Kasumi-1 (cell line): ENCODE measurements at regions not wholly inside any gene's neighbourhood (a gene's known extent, or its start where the extent isn't known, plus 50 kb on each side); places are given as distances from the start of the nearest gene placed in this dataset.

Experiments used
- DNase-seq, 2 experiments: peaks; one replicate each; lab custom pipeline; 2025; lab: John Stamatoyannopoulos, UW

DNA sequence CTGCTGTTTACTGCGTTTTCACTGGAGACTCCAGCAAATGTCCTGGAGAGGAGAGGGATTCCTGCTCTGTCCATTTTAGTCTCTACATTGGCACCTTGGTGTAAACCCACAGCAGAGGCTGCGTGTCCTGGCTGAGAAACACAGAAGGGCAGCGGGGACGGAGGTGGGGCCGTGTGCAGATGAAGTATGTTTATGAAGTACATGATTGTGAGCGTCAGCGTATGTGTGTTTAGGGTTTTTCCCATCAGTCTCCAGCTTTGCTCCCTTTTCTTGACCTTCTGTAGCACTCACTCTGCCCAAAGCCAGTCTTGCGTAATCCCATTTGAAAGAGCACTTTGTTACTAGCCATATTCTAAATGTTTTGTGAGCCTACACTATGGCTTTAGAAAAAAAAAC, 750.7 kb upstream of the SORCS1 start:
- no peak for DNase-seq

DNA sequence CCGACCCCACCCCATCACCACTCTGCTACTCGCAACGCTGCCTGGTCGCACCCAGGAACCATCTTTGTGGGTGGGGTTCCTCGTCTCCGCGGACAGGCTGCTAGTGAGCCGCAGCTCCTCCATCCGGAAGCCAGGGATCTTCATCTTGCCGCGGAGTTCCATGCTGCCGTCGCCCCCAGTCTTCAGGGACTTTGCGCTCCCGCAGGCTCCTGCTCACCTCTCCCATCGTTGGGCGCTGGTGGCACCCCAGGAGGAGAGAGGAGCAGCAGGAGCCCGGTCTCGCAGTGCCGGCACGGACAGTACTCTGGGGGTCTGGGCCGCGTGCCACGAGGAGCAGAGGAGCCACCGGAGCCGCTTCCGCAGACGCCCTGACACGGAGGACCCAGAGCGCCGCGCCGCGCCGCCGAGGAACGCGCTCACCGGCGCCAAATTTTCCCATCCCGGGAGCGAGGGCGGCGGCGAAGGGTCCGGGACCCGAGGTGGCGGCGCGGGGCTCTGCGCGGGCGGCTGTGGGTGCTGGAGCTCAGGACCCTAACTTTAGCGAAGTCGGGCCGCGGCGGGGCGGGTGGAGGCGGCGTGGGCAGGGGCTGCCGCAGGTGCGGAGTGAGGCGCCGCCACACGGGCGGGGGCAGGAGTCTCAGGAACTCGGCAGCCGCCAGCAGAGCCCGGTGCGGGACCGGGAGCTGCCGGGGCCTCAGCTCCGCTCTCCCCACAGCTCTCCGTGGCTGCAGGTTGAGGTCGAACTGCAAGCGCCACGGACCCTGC, 750.1 kb upstream of the SORCS1 start:
- DNase-seq = no peak

DNA sequence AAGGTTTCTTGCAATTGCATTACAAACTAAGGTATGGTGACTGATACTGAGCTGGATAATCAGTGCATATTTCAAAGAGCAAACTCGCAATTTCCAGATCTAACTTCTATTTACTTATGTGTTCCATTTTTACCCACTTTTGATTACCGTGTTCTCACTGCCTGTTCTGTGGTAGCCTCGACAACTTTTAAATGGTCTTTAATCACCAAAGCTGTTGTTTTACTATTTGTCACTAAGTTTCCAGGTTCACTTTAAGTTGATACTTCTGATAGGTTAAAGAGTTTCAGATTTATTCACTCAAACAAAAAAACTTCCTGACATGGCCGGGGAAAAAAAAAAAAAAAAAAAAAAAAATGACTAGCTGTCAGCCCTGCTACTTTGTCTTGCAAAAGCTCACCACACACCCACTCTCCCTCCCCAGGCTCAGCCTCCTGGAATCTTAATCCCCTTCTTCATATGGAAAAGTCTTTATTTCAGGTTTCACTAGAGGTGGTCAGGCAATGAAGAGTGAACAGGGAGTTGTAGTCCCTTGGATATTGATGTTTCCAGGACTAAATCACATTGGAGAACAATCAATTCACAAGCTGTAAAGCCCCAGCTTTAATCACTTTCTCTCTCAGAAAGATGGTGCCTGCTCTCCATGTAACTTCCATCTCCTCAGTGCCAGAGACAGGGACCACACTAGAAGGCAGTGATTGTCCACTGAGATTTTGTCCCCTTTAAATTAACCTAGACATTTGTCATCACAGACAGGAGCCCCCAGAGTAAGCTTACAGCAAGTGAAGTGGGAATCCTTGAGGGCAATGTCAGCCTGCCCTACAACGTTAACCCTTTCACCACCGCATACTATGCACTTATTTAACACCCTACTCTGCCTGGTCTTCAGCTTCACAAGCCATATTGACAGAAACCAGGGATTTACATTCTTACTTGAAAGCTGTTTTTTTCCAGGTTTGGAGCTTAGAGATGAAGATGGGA, 749.1 kb upstream of the SORCS1 start:
- no peak for DNase-seq

DNA sequence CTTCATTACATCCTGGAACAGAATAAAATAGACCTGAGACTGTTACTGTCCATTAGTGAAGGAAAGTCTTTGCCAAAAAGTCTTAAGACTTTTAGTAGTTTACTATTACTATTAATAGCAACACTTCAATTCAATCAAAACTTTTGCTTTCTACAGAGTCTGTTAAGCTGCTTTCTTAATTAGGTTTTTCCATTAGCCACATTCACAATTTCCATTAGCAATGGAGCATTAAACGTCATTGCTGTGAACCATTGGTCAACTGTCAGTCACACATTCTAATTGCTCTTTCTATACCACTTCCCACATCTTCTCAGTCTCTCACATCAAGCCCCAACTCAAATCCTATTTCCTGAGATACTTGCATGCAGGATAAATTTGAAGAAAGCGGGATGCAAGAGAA, 736.6 kb upstream of the SORCS1 start:
- DNase-seq = no peak

DNA sequence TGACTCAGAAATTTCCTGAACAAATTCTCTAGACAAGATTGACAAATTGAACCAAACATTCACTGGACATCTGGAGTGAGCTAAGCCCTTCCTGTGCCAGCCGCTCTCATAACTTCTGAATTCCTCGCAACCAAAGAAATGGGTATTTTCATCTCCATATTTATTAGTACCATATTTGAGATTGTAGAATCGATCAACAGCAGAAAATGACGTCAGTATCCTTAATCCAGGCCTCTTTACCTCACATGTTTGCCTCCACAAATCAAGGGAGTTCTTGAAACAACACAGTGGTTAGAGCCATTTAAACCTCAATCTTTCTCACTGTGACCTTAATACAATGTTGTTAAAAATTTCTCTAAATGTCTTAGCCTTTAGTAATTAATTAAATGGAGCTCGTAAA, 735.6 kb upstream of the SORCS1 start:
- DNase-seq = no peak

DNA sequence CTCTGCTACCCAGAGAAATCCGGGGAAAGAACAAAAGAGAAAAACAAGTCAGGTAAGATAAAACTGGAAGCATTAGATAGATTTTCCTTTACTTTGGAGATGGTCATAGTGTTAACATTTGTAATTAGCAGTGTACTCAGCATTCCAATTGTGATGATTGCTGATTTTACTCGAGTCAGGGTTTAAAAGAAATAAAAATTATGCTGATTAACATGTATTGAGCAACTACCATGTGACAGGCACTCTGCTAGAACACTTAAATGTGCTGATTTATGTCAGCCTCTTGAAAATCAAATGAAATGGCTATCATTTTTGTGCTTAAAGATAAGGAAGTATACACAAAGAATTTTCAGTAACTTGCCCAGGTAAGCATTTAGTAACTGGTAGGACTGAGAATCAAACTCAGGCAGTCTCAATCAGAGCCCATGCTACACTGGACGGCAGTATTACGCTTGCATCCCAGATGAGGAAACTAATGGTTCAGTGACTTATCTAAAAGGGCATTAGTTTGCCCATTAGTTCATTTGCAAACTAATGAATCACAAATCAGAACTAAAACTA, 735.1 kb upstream of the SORCS1 start:
- no peak for DNase-seq

DNA sequence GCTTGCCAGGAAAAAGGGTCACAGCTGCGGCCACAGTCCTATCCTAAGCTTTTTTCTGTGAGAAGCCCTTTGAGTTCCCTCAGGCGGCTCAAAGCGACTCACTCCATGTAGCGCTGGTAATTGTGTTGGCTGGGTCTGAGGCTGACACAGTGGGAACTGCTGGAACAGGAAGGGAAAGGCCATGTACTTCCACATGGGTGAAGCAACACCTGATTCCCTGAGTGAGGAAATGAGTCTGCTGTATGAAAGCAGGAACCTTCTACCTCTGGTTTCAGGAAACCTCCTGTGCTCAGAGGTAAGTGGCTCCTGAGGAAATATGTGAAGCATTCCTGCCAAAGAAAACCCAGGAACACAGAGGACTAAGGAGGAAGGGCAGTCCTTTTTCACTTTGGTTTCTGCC, 734.6 kb upstream of the SORCS1 start:
- no peak for DNase-seq

DNA sequence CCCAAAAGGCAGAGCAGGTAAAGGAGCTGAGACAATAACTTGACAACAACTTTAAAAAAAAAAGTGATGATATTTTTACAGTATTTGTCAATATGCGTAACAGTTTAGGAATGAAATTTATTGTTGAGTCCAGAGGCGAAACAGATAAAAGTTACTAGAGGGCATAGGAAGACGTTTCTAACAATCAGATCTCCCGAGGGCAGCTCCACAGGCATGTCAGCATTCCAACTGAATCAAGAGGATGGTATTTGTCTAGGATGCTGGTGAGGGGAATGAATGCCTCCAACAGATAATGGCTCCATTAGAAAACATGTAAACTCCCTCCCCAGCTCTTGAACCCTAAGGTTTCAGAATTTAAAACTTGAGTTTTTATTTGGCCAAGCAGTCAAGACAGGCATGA, 733.9 kb upstream of the SORCS1 start:
- no peak for DNase-seq

DNA sequence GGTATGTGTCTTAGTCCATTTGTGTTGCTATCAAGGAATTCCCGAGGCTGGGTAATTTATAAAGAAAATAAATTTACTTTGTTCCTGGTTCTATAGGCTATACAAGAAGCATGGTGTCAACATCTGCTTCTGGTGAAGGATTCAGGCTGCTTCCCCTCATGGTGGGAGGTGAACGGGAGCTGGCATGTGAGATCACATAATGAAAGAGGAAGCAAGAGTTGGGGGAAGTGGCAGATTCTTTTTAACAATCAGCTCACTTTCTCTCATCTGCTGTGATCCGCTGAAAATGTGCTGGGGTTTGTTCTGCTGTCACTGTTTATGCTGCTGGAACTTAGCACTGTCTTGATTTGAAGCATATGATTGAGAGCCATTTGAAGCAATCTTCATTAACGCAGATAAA, 730.0 kb upstream of the SORCS1 start:
- DNase-seq = peak; percentile 34 to 37

DNA sequence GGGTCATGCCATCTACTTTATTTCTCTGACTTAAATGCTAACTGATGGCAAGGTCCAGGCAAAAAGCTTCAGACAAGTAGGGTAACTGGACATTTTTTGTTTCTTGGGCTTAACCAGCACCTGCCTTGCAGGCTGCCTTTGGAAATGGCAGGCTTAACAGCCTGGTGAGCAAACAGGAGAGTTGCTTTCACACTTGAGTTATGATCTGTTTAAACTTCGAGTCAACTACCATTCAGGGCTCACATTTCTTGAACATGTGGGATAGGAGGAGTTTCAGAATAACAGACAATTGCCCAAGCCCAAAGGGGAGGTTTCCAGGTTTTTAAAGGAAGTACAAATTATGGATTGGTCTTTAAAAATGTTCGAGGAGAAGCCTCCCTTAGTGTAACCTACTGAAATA, 724.6 kb upstream of the SORCS1 start:
- no peak for DNase-seq

DNA sequence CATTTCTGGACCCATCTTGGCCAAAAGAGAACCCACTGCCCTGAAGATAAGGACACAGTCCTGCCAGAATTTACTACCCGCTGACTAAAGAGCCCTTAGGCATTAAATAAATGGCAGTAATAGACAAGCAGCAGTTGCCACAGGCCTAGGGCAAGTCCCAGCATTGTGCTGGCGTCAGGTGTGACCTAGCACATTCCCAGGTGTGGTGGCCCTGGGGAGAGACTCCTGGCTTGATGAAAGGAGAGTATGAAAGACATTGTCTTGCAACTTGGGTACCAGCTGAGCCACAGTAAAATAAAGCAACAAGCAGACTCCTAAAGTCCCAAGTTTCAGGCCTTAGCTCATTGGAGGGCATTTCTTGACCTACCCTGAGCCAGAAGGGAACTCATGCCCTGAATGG, 715.7 kb upstream of the SORCS1 start:
- DNase-seq = no peak

DNA sequence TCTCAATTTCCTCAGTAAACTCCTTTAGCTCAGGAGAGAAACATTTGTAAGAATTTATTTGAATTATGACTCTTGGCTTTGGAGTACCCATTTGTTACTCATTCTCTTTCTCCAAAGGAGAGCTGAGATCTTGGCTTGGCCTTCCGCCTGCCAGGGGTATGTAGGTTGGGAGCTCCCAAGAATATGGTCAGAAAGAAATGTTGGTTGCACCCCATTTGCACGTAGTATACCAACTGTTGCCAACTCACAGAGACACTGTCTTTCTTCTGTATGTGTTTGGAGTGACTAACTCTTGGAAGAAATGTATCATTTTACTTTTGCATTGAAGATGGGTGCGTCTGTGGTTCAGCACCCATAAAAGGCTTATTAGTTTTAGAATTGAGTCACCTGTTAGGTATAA, 708.5 kb upstream of the SORCS1 start:
- DNase-seq = no peak

DNA sequence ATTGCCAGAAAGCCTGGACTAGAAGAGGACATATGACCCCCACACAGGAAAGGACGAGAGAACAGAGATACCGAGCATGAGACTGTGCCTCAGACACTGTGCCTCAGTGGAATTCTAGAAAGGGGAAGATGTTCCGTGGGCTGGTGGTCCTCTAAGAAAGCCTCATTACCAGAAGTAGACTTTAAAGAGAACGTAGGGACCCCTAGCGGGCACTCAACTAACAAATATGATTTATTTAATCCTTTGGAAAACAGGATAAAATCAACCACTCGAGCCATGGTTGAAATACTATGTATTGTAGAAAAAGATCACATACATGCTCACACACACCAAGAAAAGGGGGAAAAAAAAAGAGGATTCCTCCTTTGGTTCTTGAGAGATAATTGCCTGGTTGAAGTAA, 701.2 kb upstream of the SORCS1 start:
- DNase-seq = no peak

DNA sequence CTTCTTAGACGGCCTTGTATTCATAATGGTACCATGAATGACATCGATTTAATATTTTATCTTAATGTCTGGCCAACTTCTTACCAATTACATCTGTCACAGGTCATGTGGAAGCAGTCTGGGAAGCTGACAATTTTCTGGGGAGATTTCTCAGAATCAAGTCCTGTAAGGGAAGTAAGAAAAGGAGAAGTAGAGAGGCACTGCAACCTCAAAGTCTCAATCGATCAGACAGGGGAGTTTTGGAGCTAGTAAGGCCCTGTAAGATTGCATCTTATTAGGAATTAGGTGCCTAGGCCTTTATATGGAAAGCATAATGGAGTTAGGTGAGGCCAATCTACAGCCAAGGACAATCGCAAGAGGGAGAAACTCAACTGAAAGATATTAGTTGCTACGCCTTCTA, 694.6 kb upstream of the SORCS1 start:
- DNase-seq = peak; percentile 42 to 44

DNA sequence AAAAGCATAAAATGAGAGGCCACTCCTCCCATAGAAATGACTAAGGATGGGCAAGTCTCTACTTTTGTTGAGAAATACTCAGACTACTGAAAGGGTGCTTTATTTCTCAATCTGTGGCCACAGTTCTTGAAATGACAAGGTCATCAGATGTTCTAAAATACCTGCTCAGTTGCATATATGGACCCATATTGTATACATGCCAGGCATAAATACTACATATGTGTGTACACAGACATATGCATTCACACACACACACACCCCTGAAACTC, 691.5 kb upstream of the SORCS1 start:
- no peak for DNase-seq

DNA sequence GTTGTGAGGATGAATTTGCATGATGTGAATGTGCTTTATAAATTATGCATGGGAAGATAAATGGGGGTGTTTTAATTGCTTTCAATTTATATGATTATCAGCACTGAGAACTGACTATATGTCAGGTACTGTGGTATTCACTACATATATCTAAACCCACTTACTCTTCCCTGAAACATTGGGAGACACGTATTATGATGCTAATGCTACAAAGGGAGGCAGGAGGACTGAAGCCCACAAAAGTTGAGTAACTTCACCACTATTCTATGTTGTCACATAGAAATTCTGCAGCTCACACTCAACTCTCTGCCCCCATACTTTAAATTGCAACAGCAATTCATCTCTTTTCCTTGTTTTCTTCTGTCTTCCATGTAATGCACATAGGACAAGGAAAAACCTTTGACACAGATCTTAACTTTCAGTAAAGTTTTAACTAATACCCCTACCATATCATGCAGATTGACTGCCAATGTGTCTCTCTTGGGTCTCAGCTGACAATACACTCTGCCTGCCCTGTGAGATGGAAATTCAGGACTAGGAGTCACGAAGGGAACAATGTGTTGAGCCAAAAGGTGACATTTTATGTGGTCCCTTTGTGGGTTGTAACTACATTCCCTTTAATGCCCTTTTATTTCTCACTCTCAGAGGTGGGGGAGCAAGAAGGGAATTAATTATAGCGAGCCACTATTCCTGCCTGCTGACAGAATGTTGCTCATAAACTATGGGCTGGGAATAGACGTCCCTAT, 691.0 kb upstream of the SORCS1 start:
- no peak for DNase-seq

DNA sequence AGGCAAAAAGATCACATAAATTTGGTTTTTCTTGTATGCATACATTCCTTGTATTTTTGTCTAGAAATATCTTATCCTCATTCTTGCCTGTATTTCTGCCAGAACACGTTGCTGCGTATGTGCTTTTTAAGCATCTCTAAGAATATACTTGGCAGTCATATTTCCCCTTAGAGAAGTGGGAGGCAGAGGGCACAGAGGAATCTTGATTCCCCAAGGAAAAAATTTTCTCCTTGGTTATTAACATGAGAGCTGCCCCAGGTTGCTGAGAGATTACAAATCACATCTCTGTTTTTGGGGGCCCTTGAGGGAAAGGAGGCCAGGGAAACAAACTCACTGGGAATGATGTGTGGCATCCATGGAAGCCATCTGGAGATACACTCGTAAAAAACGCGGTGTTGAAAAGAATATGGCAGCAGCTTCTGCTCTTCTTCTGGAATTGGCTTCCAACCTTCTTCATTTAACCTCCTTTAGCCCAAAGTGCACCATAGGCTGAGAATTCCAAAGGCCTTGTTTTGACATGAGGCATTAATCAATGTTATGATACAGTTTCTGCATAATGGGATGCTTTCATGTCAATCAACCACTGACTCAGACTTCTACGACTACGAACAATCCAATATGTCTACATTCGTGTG, 684.3 kb upstream of the SORCS1 start:
- DNase-seq = no peak

DNA sequence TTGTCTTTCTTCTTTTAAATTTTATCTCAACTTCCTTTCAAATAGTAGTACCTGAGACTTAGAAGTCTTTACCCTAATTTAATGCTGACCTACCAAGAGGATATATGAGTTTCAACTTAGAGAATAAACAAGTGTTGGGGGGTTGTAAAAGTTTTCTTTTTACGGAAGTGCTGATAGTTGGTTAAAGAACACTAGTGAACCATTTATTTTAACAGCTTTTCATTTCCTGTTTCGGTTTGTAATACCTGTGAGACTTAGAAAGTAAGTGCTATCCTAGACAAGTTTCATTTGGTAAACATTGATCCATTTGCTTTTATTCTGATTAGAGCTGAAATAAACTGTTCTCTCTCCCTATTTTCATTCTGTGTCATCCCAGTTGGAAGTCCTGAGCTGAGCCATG, 683.1 kb upstream of the SORCS1 start:
- DNase-seq = no peak

DNA sequence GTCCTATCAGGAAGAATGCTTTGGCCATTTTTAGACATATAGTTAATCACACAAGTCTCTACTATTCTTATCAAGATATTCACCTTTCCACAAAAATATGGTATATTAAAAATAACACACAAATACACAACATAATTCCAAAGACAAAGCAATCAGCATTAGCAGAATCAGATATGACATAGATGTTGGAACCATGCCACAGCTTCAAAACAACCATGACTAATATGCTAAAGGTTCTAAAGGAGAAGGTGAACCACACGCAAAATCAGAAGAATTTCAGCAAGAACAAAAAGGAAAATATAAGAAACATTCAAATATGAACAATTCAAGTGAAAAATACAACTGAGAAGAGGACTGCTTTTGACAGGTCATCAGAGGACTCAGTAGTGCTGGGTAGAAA, 670.2 kb upstream of the SORCS1 start:
- no peak for DNase-seq

DNA sequence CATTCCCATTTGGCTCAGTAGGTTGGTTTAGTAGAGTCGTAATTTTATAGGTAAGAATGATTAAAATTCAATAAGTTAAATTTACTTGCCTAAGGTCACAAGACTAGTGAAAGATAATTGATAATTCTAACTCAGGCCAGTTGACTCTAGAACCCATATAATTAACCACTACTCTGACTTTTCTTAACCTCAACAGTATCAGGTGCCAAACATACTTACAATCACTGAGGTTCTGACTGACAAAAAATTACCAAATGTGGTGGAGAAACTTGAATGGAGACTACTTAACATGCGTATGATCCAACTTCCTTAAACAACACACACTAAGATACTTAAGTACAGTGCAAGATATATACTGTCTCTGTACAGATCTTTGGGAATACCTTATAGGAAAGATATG, 667.3 kb upstream of the SORCS1 start:
- no peak for DNase-seq

DNA sequence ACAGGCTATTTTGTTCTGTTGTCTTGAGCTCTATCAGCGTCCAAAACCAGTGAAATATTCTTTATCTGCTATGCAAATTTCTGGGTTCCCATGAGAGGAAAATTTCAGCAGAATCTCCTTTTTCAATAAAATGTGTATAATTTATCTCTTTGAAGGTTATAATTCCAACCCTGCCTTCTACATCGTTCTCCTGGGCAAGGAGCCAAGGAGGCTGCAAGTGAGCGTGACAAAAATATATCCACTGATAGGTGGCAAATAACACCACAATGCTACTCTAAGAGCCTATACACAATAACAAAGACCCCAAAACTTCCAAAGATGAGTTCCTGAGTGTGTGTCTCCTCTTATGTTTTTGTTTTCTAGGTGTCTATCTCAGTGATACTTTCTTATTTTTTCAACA, 664.7 kb upstream of the SORCS1 start:
- DNase-seq = no peak

DNA sequence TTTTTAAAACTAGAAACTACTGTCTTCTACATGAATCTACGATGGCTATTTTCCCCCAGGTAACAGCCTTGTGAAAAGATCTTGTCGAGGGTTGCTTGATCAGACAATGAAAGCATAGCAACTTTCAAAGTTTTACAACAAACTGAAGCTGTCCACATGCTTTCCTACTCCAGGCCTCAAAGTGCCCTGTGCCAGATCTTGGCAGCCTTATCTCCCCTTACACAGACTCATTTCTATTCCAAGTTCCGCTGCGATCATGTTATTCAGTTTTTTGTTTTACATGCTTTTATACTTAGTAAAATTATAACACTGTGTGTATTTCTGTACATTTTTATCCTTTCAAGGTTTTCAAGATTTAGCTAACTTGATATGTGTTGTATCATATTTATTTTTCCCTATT, 661.7 kb upstream of the SORCS1 start:
- DNase-seq = no peak
